Cerebellar cortex (tissue), 1 donor: ENCODE measurements at regions not wholly inside any gene's neighbourhood (a gene's known extent, or its start where the extent isn't known, plus 50 kb on each side); places are given as distances from the start of the nearest gene placed in this dataset.
"Not testable (repeated sequence)": the region's sequence is repeated elsewhere in the genome, so short reads cannot be mapped to it uniquely, and the experiment has no call there.

Experiments
- DNase-seq: peaks from one replicate; pipeline ENCODE4 v3.0.0-alpha.2; 2015; ENCODE audit warnings: low spot score

GRCh38 chr14:83559721-83560120, 1970.2 kb upstream of the FLRT2 start:
- DNase-seq = no peak

GRCh38 chr14:83561261-83561660, 1968.7 kb upstream of the FLRT2 start:
- DNase-seq = no peak

- no peak for DNase-seq
These were observed 1963.4 kb upstream of the FLRT2 start for GRCh38 chr14:83566567-83566966.

GRCh38 chr14:83568141-83568540, 1961.8 kb upstream of the FLRT2 start:
- no peak for DNase-seq

- no peak for DNase-seq
These were observed 1954.6 kb upstream of the FLRT2 start for GRCh38 chr14:83575301-83575700.

GRCh38 chr14:83583201-83583600, 1946.7 kb upstream of the FLRT2 start:
- no peak for DNase-seq

GRCh38 chr14:83594874-83595273, 1935.1 kb upstream of the FLRT2 start:
- DNase-seq = no peak

- DNase-seq = no peak
These were observed 1922.3 kb upstream of the FLRT2 start for GRCh38 chr14:83607682-83608081.

GRCh38 chr14:83611491-83611890, 1918.5 kb upstream of the FLRT2 start:
- DNase-seq = no peak

- no peak for DNase-seq
These were observed 1918.0 kb upstream of the FLRT2 start for GRCh38 chr14:83611906-83612390.

- no peak for DNase-seq
These were observed 1915.0 kb upstream of the FLRT2 start for GRCh38 chr14:83614956-83615355.

- no peak for DNase-seq
These were observed 1905.4 kb upstream of the FLRT2 start for GRCh38 chr14:83624541-83624940.

- no peak for DNase-seq
These were observed 1897.6 kb upstream of the FLRT2 start for GRCh38 chr14:83632375-83632774.

- no peak for DNase-seq
These were observed 1891.0 kb upstream of the FLRT2 start for GRCh38 chr14:83638748-83639504.

- not testable (repeated sequence) for DNase-seq
These were observed 1890.5 kb upstream of the FLRT2 start for GRCh38 chr14:83639505-83639875.

GRCh38 chr14:83646228-83646627, 1883.7 kb upstream of the FLRT2 start:
- DNase-seq = no peak

GRCh38 chr14:83660597-83660996, 1869.3 kb upstream of the FLRT2 start:
- no peak for DNase-seq

GRCh38 chr14:83664389-83664788, 1865.6 kb upstream of the FLRT2 start:
- no peak for DNase-seq

GRCh38 chr14:83689265-83689664, 1840.7 kb upstream of the FLRT2 start:
- DNase-seq = no peak

GRCh38 chr14:83697099-83697498, 1832.8 kb upstream of the FLRT2 start:
- no peak for DNase-seq

- no peak for DNase-seq
These were observed 1827.3 kb upstream of the FLRT2 start for GRCh38 chr14:83702619-83703018.

- no peak for DNase-seq
These were observed 1823.6 kb upstream of the FLRT2 start for GRCh38 chr14:83706231-83706954.

GRCh38 chr14:83707056-83707455, 1822.9 kb upstream of the FLRT2 start:
- no peak for DNase-seq
